ENCODE measurements at regions not wholly inside any gene's neighbourhood (a gene's known extent, or its start where the extent isn't known, plus 50 kb on each side); places are given as distances from the start of the nearest gene placed in this dataset.

DNA sequence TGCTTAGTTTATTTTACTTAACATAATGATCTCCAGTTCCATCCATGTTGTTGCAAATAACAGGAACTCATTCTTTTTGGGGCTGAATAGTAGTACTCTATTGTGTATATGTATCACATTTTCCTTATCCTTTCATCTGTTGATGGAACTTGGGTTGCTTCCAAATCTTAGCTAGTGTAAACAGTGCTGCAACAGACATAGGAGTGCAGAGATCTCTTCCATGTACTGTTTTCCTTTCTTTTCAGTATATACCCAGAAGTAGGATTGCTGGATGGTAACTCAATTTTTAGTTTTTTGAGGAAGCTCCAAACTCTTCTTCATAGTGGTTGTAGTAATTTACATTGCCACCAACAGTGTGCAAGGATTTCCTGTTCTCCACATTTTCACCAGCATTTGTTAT lies 138.8 kb upstream of the POC5 start (continued):
- TF ChIP-seq, protein P1, sequence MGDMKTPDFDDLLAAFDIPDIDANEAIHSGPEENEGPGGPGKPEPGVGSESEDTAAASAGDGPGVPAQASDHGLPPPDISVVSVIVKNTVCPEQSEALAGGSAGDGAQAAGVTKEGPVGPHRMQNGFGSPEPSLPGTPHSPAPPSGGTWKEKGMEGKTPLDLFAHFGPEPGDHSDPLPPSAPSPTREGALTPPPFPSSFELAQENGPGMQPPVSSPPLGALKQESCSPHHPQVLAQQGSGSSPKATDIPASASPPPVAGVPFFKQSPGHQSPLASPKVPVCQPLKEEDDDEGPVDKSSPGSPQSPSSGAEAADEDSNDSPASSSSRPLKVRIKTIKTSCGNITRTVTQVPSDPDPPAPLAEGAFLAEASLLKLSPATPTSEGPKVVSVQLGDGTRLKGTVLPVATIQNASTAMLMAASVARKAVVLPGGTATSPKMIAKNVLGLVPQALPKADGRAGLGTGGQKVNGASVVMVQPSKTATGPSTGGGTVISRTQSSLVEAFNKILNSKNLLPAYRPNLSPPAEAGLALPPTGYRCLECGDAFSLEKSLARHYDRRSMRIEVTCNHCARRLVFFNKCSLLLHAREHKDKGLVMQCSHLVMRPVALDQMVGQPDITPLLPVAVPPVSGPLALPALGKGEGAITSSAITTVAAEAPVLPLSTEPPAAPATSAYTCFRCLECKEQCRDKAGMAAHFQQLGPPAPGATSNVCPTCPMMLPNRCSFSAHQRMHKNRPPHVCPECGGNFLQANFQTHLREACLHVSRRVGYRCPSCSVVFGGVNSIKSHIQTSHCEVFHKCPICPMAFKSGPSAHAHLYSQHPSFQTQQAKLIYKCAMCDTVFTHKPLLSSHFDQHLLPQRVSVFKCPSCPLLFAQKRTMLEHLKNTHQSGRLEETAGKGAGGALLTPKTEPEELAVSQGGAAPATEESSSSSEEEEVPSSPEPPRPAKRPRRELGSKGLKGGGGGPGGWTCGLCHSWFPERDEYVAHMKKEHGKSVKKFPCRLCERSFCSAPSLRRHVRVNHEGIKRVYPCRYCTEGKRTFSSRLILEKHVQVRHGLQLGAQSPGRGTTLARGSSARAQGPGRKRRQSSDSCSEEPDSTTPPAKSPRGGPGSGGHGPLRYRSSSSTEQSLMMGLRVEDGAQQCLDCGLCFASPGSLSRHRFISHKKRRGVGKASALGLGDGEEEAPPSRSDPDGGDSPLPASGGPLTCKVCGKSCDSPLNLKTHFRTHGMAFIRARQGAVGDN (CRISPR knock-in tag; IDR thresholded peaks at IDR 0.05), result no peak
- TF ChIP-seq ZNF20 (CRISPR knock-in tag; IDR thresholded peaks at IDR 0.05) (no peak), BORCS8-MEF2B (CRISPR knock-in tag; IDR thresholded peaks at IDR 0.05) (no peak)

DNA sequence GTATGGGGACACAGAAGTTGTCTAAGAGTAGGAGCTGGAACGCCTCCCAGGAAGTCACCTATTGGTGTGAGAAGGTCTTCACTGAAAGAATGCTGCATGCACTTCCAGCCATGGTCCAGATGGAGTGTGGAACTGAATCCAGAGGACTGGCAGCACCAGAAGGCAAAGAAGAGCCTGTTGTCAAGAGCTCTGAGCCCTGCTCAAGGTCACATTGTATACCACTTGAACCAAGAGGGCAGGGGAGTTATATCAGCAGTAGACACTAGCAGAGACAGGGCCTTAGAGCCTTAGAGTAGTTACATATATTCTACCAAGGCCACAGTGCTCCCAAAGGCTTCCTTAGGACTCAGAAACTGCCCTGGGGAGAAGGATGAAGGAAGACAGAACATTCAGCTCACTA lies 130.8 kb upstream of the POC5 start:
- ChIA-PET CTCF (ENCODE audit: low intra/inter-chr PET ratio, low total read pairs) (no interaction called here), POLR2A (no interaction called here)
- H3K79me2 ChIP-seq (ENCODE audit: insufficient read depth, low read length), result no peaks in the 10 kb centered on the region
- H2AFZ ChIP-seq (ENCODE audit: low read length), result no peak overlapping the region
- no peaks in the 10 kb centered on the region for H4K20me1 ChIP-seq (ENCODE audit: insufficient read depth, low read length)
- H3K27me3 ChIP-seq (ENCODE audit: control insufficient read depth in 1 of 2, insufficient read depth in 2 of 2, low read length in 2 of 2), result peaks cover 0 to 10% of the 10 kb centered on the region in 2 experiments; a peak in 3 of 5 replicates
- H3K4me3 ChIP-seq (replicated peaks in 1 of 3; ENCODE audit: insufficient read depth in 1 of 3, low read depth in 2 of 3, low read length in 3 of 3), result no peak overlapping the region
- H3K9ac ChIP-seq (ENCODE audit: insufficient read depth, low read depth, low read length), result no peak overlapping the region
- H3K27ac ChIP-seq (ENCODE audit: extremely low read length, insufficient read depth, low read length), result no peak overlapping the region
- DNase-seq (ENCODE audit: low spot score) (no peak), FAIRE-seq (no peak), ATAC-seq (no peak)
- no peaks in the 10 kb centered on the region for H3K36me3 ChIP-seq (replicated peaks in 1 of 2; ENCODE audit: control insufficient read depth in 1 of 2, insufficient read depth in 2 of 2, low read length in 2 of 2)
- no peaks in the 10 kb centered on the region for H3K9me3 ChIP-seq (ENCODE audit: low read length)
- H3K4me1 ChIP-seq (ENCODE audit: insufficient read depth, low read length), result no peaks in the 10 kb centered on the region
- TF ChIP-seq SMYD3 (CRISPR knock-in tag; IDR thresholded peaks at IDR 0.05) (no peak), MED1 (CRISPR knock-in tag; IDR thresholded peaks at IDR 0.05) (no peak), BRD4 (CRISPR knock-in tag; IDR thresholded peaks at IDR 0.05) (no peak), TCF7 (IDR thresholded peaks at IDR 0.05; ENCODE audit: low read depth) (no peak), WIZ (CRISPR knock-in tag; IDR thresholded peaks at IDR 0.05) (no peak)
- TF ChIP-seq, protein P2, sequence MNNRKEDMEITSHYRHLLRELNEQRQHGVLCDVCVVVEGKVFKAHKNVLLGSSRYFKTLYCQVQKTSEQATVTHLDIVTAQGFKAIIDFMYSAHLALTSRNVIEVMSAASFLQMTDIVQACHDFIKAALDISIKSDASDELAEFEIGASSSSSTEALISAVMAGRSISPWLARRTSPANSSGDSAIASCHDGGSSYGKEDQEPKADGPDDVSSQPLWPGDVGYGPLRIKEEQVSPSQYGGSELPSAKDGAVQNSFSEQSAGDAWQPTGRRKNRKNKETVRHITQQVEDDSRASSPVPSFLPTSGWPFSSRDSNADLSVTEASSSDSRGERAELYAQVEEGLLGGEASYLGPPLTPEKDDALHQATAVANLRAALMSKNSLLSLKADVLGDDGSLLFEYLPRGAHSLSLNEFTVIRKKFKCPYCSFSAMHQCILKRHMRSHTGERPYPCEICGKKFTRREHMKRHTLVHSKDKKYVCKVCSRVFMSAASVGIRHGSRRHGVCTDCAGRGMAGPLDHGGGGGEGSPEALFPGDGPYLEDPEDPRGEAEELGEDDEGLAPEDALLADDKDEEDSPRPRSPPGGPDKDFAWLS (CRISPR knock-in tag; IDR thresholded peaks at IDR 0.05; ENCODE audit: borderline replicate concordance), result no peak
- TF ChIP-seq, protein P3, sequence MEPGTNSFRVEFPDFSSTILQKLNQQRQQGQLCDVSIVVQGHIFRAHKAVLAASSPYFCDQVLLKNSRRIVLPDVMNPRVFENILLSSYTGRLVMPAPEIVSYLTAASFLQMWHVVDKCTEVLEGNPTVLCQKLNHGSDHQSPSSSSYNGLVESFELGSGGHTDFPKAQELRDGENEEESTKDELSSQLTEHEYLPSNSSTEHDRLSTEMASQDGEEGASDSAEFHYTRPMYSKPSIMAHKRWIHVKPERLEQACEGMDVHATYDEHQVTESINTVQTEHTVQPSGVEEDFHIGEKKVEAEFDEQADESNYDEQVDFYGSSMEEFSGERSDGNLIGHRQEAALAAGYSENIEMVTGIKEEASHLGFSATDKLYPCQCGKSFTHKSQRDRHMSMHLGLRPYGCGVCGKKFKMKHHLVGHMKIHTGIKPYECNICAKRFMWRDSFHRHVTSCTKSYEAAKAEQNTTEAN (CRISPR knock-in tag; conservative IDR thresholded peaks at IDR 0.05), result no peak
- in situ Hi-C loops (cut with HindIII; ENCODE audit: extremely low pct_ligation_motif_present, low pct_unique_long_range_greater_than_20kb) (no loop called here), intact Hi-C loops (cut with micrococcal nuclease; ENCODE audit: unreplicated experiment) (no loop called here)
- WGBS (ENCODE audit: low lambda C conversion rate), result 0% methylated on average over 1 of the region's 1 CpG
- no TSS peak for BruUV-seq (replicated peaks)
- no peak overlapping the region for H3K4me2 ChIP-seq (ENCODE audit: low read depth, low read length)

All from HepG2 (cell line).